BE2C (cell line): ENCODE measurements at regions not wholly inside any gene's neighbourhood (a gene's known extent, or its start where the extent isn't known, plus 50 kb on each side); places are given as distances from the start of the nearest gene placed in this dataset.

ENCODE experiments used
- DNase-seq: peaks from one replicate; pipeline ENCODE4 v3.0.0-alpha.2; 2020
- H3K27me3 ChIP-seq: fragments of 250-450 bp; sonication (Bioruptor Pico); 2 replicates; pipeline ENCODE4 v1.5.1; 2020; ENCODE audit warnings: mild to moderate bottlenecking
- H3K36me3 ChIP-seq: fragments of 250-450 bp; sonication (Bioruptor Pico); 2 replicates; pipeline ENCODE4 v1.5.1; 2020; ENCODE audit warnings: mild to moderate bottlenecking
- H3K4me1 ChIP-seq: fragments of 250-450 bp; sonication (Bioruptor Pico); 2 replicates; pipeline ENCODE4 v1.5.1; 2020
- H3K4me3 ChIP-seq: 2 replicates; pipeline ENCODE4 v1.5.1; 2011; ENCODE audit warnings: low read depth, low read length
- H3K9me3 ChIP-seq: fragments of 250-450 bp; sonication (Bioruptor Pico); 2 replicates; pipeline ENCODE4 v1.5.1; 2020
- CTCF ChIP-seq: IDR thresholded peaks from 2 replicates; pipeline ENCODE4 v1.5.1; 2012; ENCODE audit warnings: mild to moderate bottlenecking, low read depth, low read length

- no peak for DNase-seq
- H3K9me3 ChIP-seq = no peaks in the 10 kb centered on the region
- no peaks in the 10 kb centered on the region for H3K4me1 ChIP-seq
- no peaks in the 10 kb centered on the region for H3K36me3 ChIP-seq
- TF ChIP-seq CTCF = no peak
- no peak overlapping the region for H3K4me3 ChIP-seq
- no peaks in the 10 kb centered on the region for H3K27me3 ChIP-seq
Observed at GRCh38 chr9:84216151-84216550, 124.4 kb downstream of the SLC28A3 start.

GRCh38 chr9:84218322-84218721, 122.2 kb downstream of the SLC28A3 start:
- no peaks in the 10 kb centered on the region for H3K4me1 ChIP-seq
- no peaks in the 10 kb centered on the region for H3K27me3 ChIP-seq
- no peaks in the 10 kb centered on the region for H3K36me3 ChIP-seq
- no peak for TF ChIP-seq CTCF
- no peak overlapping the region for H3K4me3 ChIP-seq
- DNase-seq = no peak
- no peaks in the 10 kb centered on the region for H3K9me3 ChIP-seq

- no peak overlapping the region for H3K4me3 ChIP-seq
- no peak for DNase-seq
- H3K36me3 ChIP-seq = no peaks in the 10 kb centered on the region
- no peaks in the 10 kb centered on the region for H3K4me1 ChIP-seq
- no peaks in the 10 kb centered on the region for H3K27me3 ChIP-seq
- no peaks in the 10 kb centered on the region for H3K9me3 ChIP-seq
- TF ChIP-seq CTCF = no peak
Observed at GRCh38 chr9:84224246-84224645, 116.3 kb downstream of the SLC28A3 start.
